Right lobe of liver (tissue), 6 donors: ENCODE measurements at regions not wholly inside any gene's neighbourhood (a gene's known extent, or its start where the extent isn't known, plus 50 kb on each side); places are given as distances from the start of the nearest gene placed in this dataset.

Experiments used
- ATAC-seq, 4 donors: fragments of 200-7000 bp; cut with Tn5 transposase; one replicate each; pipeline ENCODE4 v1.9.1; 2020; ENCODE audit warnings: mild to moderate bottlenecking in 4 of 4, moderate library complexity in 4 of 4
- DNase-seq, 3 donors: peaks; one replicate each; pipeline ENCODE4 v3.0.0-alpha.2; 2020
- H3K27ac ChIP-seq, 3 donors: fragments of 200-600 bp; one replicate each; pipeline ENCODE4 v1.8.0; 2022
- H3K27me3 ChIP-seq, 2 donors: fragments of 200-600 bp; one replicate each; pipeline ENCODE4 v1.8.0; 2022
- H3K36me3 ChIP-seq, 4 donors: fragments of 200-600 bp; sonication (generic) in 1 of 4; one replicate each; pipeline versions ENCODE4 v1.5.1 to v1.8.0; 2017 to 2022; ENCODE audit warnings: control low read depth in 1 of 4
- H3K4me1 ChIP-seq, 4 donors: fragments of 200-600 bp; sonication (generic) in 1 of 4; one replicate each; pipeline versions ENCODE4 v1.5.1 to v1.8.0; 2017 to 2022; ENCODE audit warnings: control low read depth in 1 of 4
- H3K4me3 ChIP-seq, 3 donors: fragments of 200-600 bp; one replicate each; pipeline ENCODE4 v1.8.0; 2022
- H3K9me3 ChIP-seq, 4 donors: fragments of 200-600 bp; sonication (generic) in 1 of 4; one replicate each; pipeline versions ENCODE4 v1.5.1 to v1.8.0; 2017 to 2022; ENCODE audit warnings: control low read depth in 1 of 4
- POLR2A ChIP-seq: fragments of 450-650 bp; IDR thresholded peaks from one replicate; pipeline ENCODE4 v1.6.1; 2017; ENCODE audit warnings: antibody characterized with exemption, mild to moderate bottlenecking
- WGBS: methylation state at CpG from one replicate; pipeline ENCODE4 v1.1.6; 2018; ENCODE audit warnings: low coverage, low lambda C conversion rate; ENCODE audit not compliant: insufficient coverage; ENCODE audit errors: missing lambda C conversion rate; 5-methylcytosine and 5-hydroxymethylcytosine counted together
- intact Hi-C, 2 donors: fragments of 100-400 bp; cut with DNase I; formaldehyde crosslinking; loops; one replicate each; pipeline versions ENCODE4 v1.11.2 to v1.14.1; 2022
- TF ChIP-seq, protein P1 (sequence below), 4 donors: fragments of 200-600 bp in 3 of 4; fragments of 450-650 bp in 1 of 4; IDR thresholded peaks; one replicate each; pipeline versions ENCODE4 v1.5.1 to v1.8.0; 2016 to 2022; ENCODE audit warnings: antibody characterized with exemption in 4 of 4, mild to moderate bottlenecking in 2 of 4
- donor health status: DM: no; HTN: yes; CAD: no.
- donor health status: DM: no; HTN: no; CAD: no.
- donor health status: DM: no; HTN: no; CAD: no.
- donor health status: DM: no; HTN: yes; CAD: no.
- donor health status: DM: no; HTN: yes; CAD: no.

DNA sequence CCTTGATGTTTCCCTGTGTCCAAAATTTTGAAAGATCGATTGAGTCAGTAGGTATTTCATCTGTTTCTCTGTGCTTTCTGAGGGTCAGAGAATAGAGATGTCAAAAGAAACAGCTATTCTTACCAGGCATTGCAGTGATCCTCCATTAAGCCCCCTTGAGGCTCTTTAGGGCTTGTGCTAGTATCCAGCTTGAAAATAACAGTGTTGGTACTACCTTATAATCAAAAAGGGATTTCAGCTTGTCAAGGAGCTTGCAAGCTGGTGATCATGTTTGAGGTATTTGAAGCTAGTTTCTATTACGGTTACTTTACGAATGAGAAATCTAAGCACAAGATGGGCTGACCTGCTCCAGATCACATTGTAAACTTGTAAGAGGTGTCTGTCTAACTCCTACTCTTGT lies 103.4 kb downstream of the EDEM1 start:
- Histone ChIP-seq H3K9me3 (no peaks in the 10 kb centered on the region), H3K36me3 (no peaks in the 10 kb centered on the region), H3K27ac (no peak overlapping the region), H3K4me3 (no peak overlapping the region), H3K4me1 (no peaks in the 10 kb centered on the region), H3K27me3 (no peaks in the 10 kb centered on the region)
- intact Hi-C loops: no loop called here
- WGBS: 74% methylated on average over 3 of the region's 3 CpGs
- no peak for ATAC-seq
- no peak for TF ChIP-seq POLR2A
- TF ChIP-seq, protein P1, sequence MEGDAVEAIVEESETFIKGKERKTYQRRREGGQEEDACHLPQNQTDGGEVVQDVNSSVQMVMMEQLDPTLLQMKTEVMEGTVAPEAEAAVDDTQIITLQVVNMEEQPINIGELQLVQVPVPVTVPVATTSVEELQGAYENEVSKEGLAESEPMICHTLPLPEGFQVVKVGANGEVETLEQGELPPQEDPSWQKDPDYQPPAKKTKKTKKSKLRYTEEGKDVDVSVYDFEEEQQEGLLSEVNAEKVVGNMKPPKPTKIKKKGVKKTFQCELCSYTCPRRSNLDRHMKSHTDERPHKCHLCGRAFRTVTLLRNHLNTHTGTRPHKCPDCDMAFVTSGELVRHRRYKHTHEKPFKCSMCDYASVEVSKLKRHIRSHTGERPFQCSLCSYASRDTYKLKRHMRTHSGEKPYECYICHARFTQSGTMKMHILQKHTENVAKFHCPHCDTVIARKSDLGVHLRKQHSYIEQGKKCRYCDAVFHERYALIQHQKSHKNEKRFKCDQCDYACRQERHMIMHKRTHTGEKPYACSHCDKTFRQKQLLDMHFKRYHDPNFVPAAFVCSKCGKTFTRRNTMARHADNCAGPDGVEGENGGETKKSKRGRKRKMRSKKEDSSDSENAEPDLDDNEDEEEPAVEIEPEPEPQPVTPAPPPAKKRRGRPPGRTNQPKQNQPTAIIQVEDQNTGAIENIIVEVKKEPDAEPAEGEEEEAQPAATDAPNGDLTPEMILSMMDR (IDR thresholded peaks at IDR 0.05): no peak
- DNase-seq: no peak

DNA sequence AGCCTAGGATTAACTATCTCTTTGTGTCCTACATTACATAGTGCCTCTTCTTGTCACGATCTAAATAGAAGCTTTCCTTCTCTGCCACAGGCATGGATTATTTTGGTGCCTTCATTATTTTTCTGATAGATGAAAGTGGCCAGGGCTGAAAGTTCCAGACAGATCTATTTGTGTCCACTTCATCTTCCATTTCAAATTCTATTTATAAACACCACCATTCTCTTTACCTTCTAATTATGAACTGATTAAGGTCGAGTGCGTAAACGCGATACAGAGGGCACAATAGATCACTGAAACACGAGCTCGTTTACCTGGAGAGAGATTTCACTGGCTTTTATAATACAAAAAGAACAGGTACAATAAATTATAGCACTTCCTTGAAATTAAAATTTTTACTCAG lies 105.0 kb downstream of the EDEM1 start:
- WGBS: 68% methylated on average over 7 of the region's 7 CpGs
- DNase-seq: no peak
- H3K4me3 ChIP-seq: no peak overlapping the region
- TF ChIP-seq, protein P1 (IDR thresholded peaks at IDR 0.05): no peak
- no peak for TF ChIP-seq POLR2A
- H3K4me1 ChIP-seq: no peaks in the 10 kb centered on the region
- intact Hi-C loops: no loop called here
- no peak overlapping the region for H3K27ac ChIP-seq
- no peaks in the 10 kb centered on the region for H3K36me3 ChIP-seq
- ATAC-seq: no peak
- no peaks in the 10 kb centered on the region for H3K27me3 ChIP-seq
- no peaks in the 10 kb centered on the region for H3K9me3 ChIP-seq

DNA sequence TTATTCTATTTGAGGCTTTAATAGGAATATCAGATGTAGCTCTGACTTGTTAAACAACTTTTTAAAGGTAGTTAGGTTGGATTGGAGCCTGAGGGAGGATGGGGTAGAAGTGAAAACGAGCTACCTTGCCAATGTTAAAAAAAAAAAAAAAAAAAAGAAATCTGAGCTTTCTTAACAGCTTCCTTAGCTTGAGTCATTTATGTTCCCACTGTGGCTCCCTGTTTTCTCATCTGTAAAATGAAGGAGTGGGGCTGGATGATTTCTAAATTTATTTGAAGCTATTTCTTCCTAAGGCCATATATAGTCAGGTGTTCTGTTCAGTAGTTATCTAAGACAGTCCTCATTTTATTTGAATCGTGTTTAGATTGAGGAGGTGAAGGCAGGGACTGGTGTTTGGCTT lies 105.7 kb downstream of the EDEM1 start:
- Histone ChIP-seq H3K4me1 (no peaks in the 10 kb centered on the region), H3K27me3 (no peaks in the 10 kb centered on the region), H3K9me3 (no peaks in the 10 kb centered on the region), H3K4me3 (no peak overlapping the region), H3K27ac (no peak overlapping the region), H3K36me3 (no peaks in the 10 kb centered on the region)
- intact Hi-C loops: no loop called here
- TF ChIP-seq POLR2A: no peak
- TF ChIP-seq, protein P1 (IDR thresholded peaks at IDR 0.05): no peak
- ATAC-seq (no peak), DNase-seq (no peak)
- 40% methylated on average over 2 of the region's 2 CpGs for WGBS

DNA sequence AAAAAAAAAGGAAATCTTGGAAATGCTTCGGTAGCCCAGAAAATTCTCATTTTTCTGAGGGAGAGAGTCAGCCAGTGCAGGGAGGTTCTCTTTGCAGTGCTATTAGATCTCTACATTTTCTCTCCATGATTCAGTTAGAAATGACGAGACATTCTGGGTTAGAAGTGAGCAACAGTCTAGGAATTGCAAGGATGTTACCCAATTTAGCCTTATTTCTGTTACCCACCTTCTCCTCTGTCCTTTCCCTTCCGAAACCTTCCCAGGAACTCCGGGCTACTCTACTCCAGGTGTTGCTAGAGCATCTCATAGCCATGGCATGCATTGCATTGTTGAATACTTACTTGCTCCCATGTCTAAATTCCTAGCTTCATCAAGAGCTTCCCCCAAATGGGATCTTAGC lies 106.8 kb downstream of the EDEM1 start:
- 76% methylated on average over 3 of the region's 4 CpGs for WGBS
- H3K9me3 ChIP-seq: no peaks in the 10 kb centered on the region
- no peak for TF ChIP-seq POLR2A
- TF ChIP-seq, protein P1 (IDR thresholded peaks at IDR 0.05): no peak
- H3K27ac ChIP-seq: no peak overlapping the region
- ATAC-seq: no peak
- no peaks in the 10 kb centered on the region for H3K27me3 ChIP-seq
- no peaks in the 10 kb centered on the region for H3K4me1 ChIP-seq
- H3K4me3 ChIP-seq: no peak overlapping the region
- no peaks in the 10 kb centered on the region for H3K36me3 ChIP-seq
- intact Hi-C loops: no loop called here
- DNase-seq: no peak

DNA sequence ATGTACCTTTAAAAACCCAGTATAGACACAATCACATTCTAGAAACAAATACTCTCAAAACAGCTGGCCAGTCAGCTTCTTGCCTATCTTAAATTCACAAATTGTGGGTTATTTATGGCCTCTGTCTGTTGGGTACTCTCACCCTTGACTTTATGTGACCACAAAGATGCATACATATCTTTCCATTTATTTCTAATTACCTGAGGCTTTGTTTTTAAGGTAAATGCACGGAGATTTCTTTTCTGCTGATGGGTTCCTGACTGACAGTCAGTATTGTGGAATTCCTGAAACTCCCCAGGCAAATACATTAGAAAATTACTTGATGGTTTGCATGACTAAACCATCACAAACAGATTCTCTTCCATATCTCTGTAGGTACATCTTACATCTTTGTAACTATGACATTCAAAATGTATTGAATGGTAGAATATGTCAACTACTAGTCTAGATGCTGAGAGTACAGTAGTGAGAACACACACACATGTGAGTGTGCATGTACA lies 107.7 kb downstream of the EDEM1 start:
- TF ChIP-seq, protein P1 (IDR thresholded peaks at IDR 0.05): no peak
- H3K27me3 ChIP-seq: no peaks in the 10 kb centered on the region
- no peaks in the 10 kb centered on the region for H3K9me3 ChIP-seq
- ATAC-seq (no peak), DNase-seq (no peak)
- no peaks in the 10 kb centered on the region for H3K4me1 ChIP-seq
- no peak overlapping the region for H3K4me3 ChIP-seq
- H3K36me3 ChIP-seq: no peaks in the 10 kb centered on the region
- intact Hi-C loops: no loop called here
- 86% methylated on average over 1 of the region's 1 CpG for WGBS
- H3K27ac ChIP-seq: no peak overlapping the region
